CD4-positive, CD25-positive, alpha-beta regulatory T cell (primary cell): ENCODE measurements at regions not wholly inside any gene's neighbourhood (a gene's known extent, or its start where the extent isn't known, plus 50 kb on each side); places are given as distances from the start of the nearest gene placed in this dataset.
"Not testable (repeated sequence)": the region's sequence is repeated elsewhere in the genome, so short reads cannot be mapped to it uniquely, and the experiment has no call there.

Experiments
- ATAC-seq, 2 donors: fragments of 150-1000 bp; cut with Tn5 transposase; one replicate each; pipeline ENCODE4 v1.10.0; 2021; ENCODE audit warnings: low read depth in 2 of 2, moderate number of reproducible peaks in 2 of 2, moderate library complexity in 1 of 2
- DNase-seq, 3 donors: peaks; one replicate each; pipeline versions ENCODE4 v3.0.0 to v3.0.0-alpha.2; 2012 to 2022; ENCODE audit warnings: mixed read lengths in 1 of 3
- H3K27ac ChIP-seq: one replicate; pipeline ENCODE4 v1.7.0; 2013; ENCODE audit warnings: mild to moderate bottlenecking, low read length; ENCODE audit not compliant: insufficient read depth, poor library complexity, severe bottlenecking
- H3K27me3 ChIP-seq: one replicate; pipeline ENCODE4 v1.7.0; 2013; ENCODE audit warnings: low read length; ENCODE audit not compliant: control insufficient read depth, insufficient read depth
- H3K36me3 ChIP-seq: one replicate; pipeline ENCODE4 v1.7.0; 2013; ENCODE audit warnings: mild to moderate bottlenecking, low read length, moderate library complexity; ENCODE audit not compliant: control insufficient read depth, insufficient read depth
- H3K4me1 ChIP-seq: 2 replicates; pipeline ENCODE4 v1.7.0; 2013; ENCODE audit warnings: mild to moderate bottlenecking, low read length; ENCODE audit not compliant: insufficient read depth, control insufficient read depth, poor library complexity, severe bottlenecking
- H3K4me3 ChIP-seq: one replicate; pipeline ENCODE4 v1.7.0; 2013; ENCODE audit warnings: low read depth, mild to moderate bottlenecking, low read length, moderate library complexity
- H3K9me3 ChIP-seq, 2 experiments: 1 replicate in 1 of 2; 2 replicates in 1 of 2; pipeline ENCODE4 v1.7.0; 2013; ENCODE audit warnings: low read length in 2 of 2, mild to moderate bottlenecking in 1 of 2, moderate library complexity in 1 of 2; ENCODE audit not compliant: control insufficient read depth in 2 of 2
- H3K27ac Mint-ChIP-seq, 3 donors: one replicate each; pipeline ENCODE4 v1.8.0; 2020 to 2022; ENCODE audit warnings: mild to moderate bottlenecking in 3 of 3, mixed read lengths in 3 of 3, moderate library complexity in 2 of 3
- H3K27me3 Mint-ChIP-seq: one replicate; pipeline ENCODE4 v1.8.0; 2022; ENCODE audit warnings: mild to moderate bottlenecking, mixed read lengths
- H3K36me3 Mint-ChIP-seq: one replicate; pipeline ENCODE4 v1.8.0; 2020; ENCODE audit warnings: mixed read lengths
- H3K4me1 Mint-ChIP-seq, 4 donors: one replicate each; pipeline ENCODE4 v1.8.0; 2020 to 2022; ENCODE audit warnings: mixed read lengths in 4 of 4, mild to moderate bottlenecking in 1 of 4
- H3K4me3 Mint-ChIP-seq, 4 donors: one replicate each; pipeline ENCODE4 v1.8.0; 2020 to 2022; ENCODE audit warnings: mild to moderate bottlenecking in 4 of 4, mixed read lengths in 4 of 4, moderate library complexity in 3 of 4
- H3K9me3 Mint-ChIP-seq, 7 donors: one replicate each; pipeline ENCODE4 v1.8.0; 2020 to 2022; ENCODE audit warnings: mixed read lengths in 7 of 7, mild to moderate bottlenecking in 3 of 7, moderate library complexity in 2 of 7

GRCh38 chr4:114116861-114117260 is 137.4 kb upstream of the ARSJ start:
- ATAC-seq (no peak), DNase-seq (no peak)
- no peak overlapping the region for H3K4me3 Mint-ChIP-seq
- no peaks in the 10 kb centered on the region for H3K27me3 Mint-ChIP-seq
- no peak overlapping the region for H3K27ac ChIP-seq
- H3K9me3 ChIP-seq: no peaks in the 10 kb centered on the region
- no peak overlapping the region for H3K27ac Mint-ChIP-seq
- H3K9me3 Mint-ChIP-seq: no peaks in the 10 kb centered on the region
- H3K4me3 ChIP-seq: no peak overlapping the region
- no peaks in the 10 kb centered on the region for H3K4me1 ChIP-seq
- peaks cover 2% of the 10 kb centered on the region for H3K27me3 ChIP-seq
- no peaks in the 10 kb centered on the region for H3K36me3 Mint-ChIP-seq
- H3K4me1 Mint-ChIP-seq: no peaks in the 10 kb centered on the region
- no peaks in the 10 kb centered on the region for H3K36me3 ChIP-seq

DNA sequence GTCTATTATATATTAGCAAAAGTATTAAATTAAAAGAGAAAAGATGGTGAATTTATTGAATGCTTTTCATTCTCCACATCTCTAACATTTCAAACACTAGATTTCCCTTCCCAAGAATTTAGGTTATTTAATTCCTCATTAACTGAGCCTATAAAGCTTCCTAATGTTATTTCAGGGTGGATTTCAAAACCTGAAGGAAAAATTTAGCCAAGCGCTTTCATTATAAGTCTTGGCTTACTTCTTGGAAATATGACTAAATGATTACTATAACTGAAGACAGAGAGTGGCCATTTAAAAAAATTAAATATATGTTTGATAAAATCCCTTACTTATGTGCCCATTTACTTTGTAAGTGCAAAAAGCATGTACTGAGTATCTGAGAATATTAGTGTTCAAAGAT is 141.8 kb upstream of the ARSJ start:
- H3K36me3 Mint-ChIP-seq: no peaks in the 10 kb centered on the region
- H3K27ac Mint-ChIP-seq: no peak overlapping the region
- H3K27ac ChIP-seq: no peak overlapping the region
- DNase-seq (no peak), ATAC-seq (no peak)
- H3K4me3 Mint-ChIP-seq: no peak overlapping the region
- no peaks in the 10 kb centered on the region for H3K27me3 ChIP-seq
- H3K4me3 ChIP-seq: no peak overlapping the region
- no peaks in the 10 kb centered on the region for H3K4me1 ChIP-seq
- H3K4me1 Mint-ChIP-seq: no peaks in the 10 kb centered on the region
- H3K9me3 ChIP-seq: no peaks in the 10 kb centered on the region
- H3K36me3 ChIP-seq: no peaks in the 10 kb centered on the region
- H3K9me3 Mint-ChIP-seq: peaks cover 0 to 4% (median 3%) of the 10 kb centered on the region in 7 donors
- no peaks in the 10 kb centered on the region for H3K27me3 Mint-ChIP-seq

GRCh38 chr4:114132199-114132598 is 152.8 kb upstream of the ARSJ start:
- no peak for ATAC-seq
- Histone ChIP-seq H3K9me3 (no peaks in the 10 kb centered on the region), H3K4me1 (no peaks in the 10 kb centered on the region), H3K27me3 (no peaks in the 10 kb centered on the region), H3K4me3 (no peak overlapping the region), H3K27ac (no peak overlapping the region), H3K36me3 (no peaks in the 10 kb centered on the region)
- DNase-seq: no peak
- Mint-ChIP-seq H3K4me3 (peak overlapping the region in 1 of 4 donors; percentile 12), H3K36me3 (no peaks in the 10 kb centered on the region), H3K27me3 (no peaks in the 10 kb centered on the region), H3K4me1 (peaks cover 0 to 1% (median under 1%) of the 10 kb centered on the region in 4 donors), H3K9me3 (peaks cover 0 to 5% (median 0%) of the 10 kb centered on the region in 7 donors), H3K27ac (no peak overlapping the region)

GRCh38 chr4:114132830-114133229 is 153.4 kb upstream of the ARSJ start:
- DNase-seq (peak in 1 of 3 donors; percentile 7), ATAC-seq (no peak)
- H3K27ac ChIP-seq: no peak overlapping the region
- Mint-ChIP-seq H3K4me3 (no peak overlapping the region), H3K27ac (no peak overlapping the region), H3K36me3 (no peaks in the 10 kb centered on the region), H3K4me1 (peaks cover 0 to 4% (median under 1%) of the 10 kb centered on the region in 4 donors), H3K9me3 (peaks cover 0 to 5% (median 0%) of the 10 kb centered on the region in 7 donors), H3K27me3 (no peaks in the 10 kb centered on the region)
- H3K27me3 ChIP-seq: no peaks in the 10 kb centered on the region
- no peaks in the 10 kb centered on the region for H3K4me1 ChIP-seq
- no peaks in the 10 kb centered on the region for H3K36me3 ChIP-seq
- no peak overlapping the region for H3K4me3 ChIP-seq
- H3K9me3 ChIP-seq: no peaks in the 10 kb centered on the region

GRCh38 chr4:114136069-114136468 is 156.6 kb upstream of the ARSJ start:
- ATAC-seq: no peak
- Histone ChIP-seq H3K27me3 (no peaks in the 10 kb centered on the region), H3K4me3 (no peak overlapping the region), H3K27ac (no peak overlapping the region), H3K36me3 (no peaks in the 10 kb centered on the region), H3K9me3 (no peaks in the 10 kb centered on the region), H3K4me1 (no peaks in the 10 kb centered on the region)
- DNase-seq: no peak
- Mint-ChIP-seq H3K9me3 (peaks cover 0 to 5% (median 0%) of the 10 kb centered on the region in 7 donors), H3K36me3 (no peaks in the 10 kb centered on the region), H3K4me1 (peaks cover 0 to 4% (median under 1%) of the 10 kb centered on the region in 4 donors), H3K27ac (no peak overlapping the region), H3K27me3 (peaks cover under 1% of the 10 kb centered on the region), H3K4me3 (no peak overlapping the region)

DNA sequence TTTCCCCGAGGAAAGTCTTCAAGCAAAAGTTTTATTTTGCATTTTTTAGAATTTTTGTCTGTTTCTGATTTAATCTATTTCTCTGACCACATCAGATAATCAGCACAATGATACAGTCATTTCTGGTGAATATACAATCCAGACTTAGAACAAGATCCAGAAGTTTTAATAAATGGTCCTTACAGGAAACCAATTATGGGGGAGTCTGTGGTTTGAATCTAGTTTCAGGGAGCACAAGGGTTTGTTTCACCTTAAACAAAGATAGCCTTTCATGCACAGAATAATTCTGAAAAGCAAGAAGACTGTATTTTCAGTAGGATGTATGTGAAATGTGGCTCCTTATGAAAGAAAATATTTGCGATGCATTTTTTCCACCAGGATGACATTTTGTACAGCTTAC is 158.5 kb upstream of the ARSJ start:
- Histone ChIP-seq H3K27me3 (no peaks in the 10 kb centered on the region), H3K4me3 (no peak overlapping the region), H3K9me3 (no peaks in the 10 kb centered on the region), H3K4me1 (no peaks in the 10 kb centered on the region), H3K36me3 (no peaks in the 10 kb centered on the region), H3K27ac (no peak overlapping the region)
- Mint-ChIP-seq H3K27ac (no peak overlapping the region), H3K27me3 (peaks cover 4% of the 10 kb centered on the region), H3K9me3 (peaks cover 0 to 2% (median 0%) of the 10 kb centered on the region in 7 donors), H3K4me3 (no peak overlapping the region), H3K36me3 (no peaks in the 10 kb centered on the region), H3K4me1 (peaks cover 0 to 4% (median under 1%) of the 10 kb centered on the region in 4 donors)
- DNase-seq (no peak), ATAC-seq (no peak)

GRCh38 chr4:114146947-114147618 is 167.6 kb upstream of the ARSJ start:
- no peaks in the 10 kb centered on the region for H3K9me3 Mint-ChIP-seq
- no peaks in the 10 kb centered on the region for H3K36me3 Mint-ChIP-seq
- H3K4me1 Mint-ChIP-seq: peaks cover 0 to 12% (median 4%) of the 10 kb centered on the region in 4 donors
- Histone ChIP-seq H3K9me3 (no peaks in the 10 kb centered on the region), H3K4me1 (no peaks in the 10 kb centered on the region), H3K27ac (no peak overlapping the region), H3K4me3 (no peak overlapping the region), H3K36me3 (no peaks in the 10 kb centered on the region), H3K27me3 (no peaks in the 10 kb centered on the region)
- peak overlapping the region in 2 of 4 donors; percentile 80 to 85 for H3K4me3 Mint-ChIP-seq
- DNase-seq (no peak), ATAC-seq (no peak)
- H3K27ac Mint-ChIP-seq: peak overlapping the region in 1 of 3 donors; percentile 31
- peaks cover 4% of the 10 kb centered on the region for H3K27me3 Mint-ChIP-seq

DNA sequence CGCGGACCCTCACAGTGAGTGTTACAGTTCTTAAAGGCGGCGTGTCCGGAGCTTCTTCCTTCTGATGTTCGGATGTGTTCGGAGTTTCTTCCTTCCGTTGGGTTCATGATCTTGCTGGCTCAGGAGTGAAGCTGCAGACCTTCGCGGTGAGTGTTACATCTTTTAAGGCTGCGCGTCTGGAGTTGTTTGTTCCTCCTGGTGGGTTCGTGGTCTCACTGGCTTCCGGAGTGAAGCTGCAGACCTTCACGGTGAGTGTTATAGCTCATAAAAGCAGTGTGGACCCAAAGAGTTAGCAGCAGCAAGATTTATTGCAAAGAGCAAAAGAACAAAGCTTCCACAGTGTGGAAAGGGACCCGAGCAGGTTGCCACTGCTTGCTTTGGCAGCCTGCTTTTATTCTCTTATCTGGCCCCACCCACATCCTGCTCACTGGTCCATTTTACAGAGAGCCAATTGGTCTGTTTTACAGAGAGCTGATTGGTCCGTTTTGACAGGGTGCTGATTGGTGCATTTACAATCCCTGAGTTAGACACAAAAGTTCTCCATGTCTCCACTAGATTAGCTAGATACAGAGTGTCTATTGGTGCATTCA is 168.3 kb upstream of the ARSJ start:
- not testable (repeated sequence) for H3K27ac ChIP-seq, H3K9me3 Mint-ChIP-seq, H3K27me3 ChIP-seq, H3K4me3 ChIP-seq, H3K36me3 Mint-ChIP-seq, H3K27me3 Mint-ChIP-seq, ATAC-seq, H3K9me3 ChIP-seq, H3K36me3 ChIP-seq, H3K4me1 ChIP-seq
- peak in 2 of 3 donors; percentile 6 to 7 for DNase-seq
- Mint-ChIP-seq H3K4me3 (peak overlapping the region in 3 of 4 donors; percentile 12 to 85 (median 80)), H3K4me1 (peaks cover 0 to 12% (median 4%) of the 10 kb centered on the region in 4 donors), H3K27ac (peak overlapping the region in 1 of 3 donors; percentile 65)
